GM18502 (cell line): ENCODE measurements at regions not wholly inside any gene's neighbourhood (a gene's known extent, or its start where the extent isn't known, plus 50 kb on each side); places are given as distances from the start of the nearest gene placed in this dataset.

Experiments
- ATAC-seq: cut with Tn5 transposase; IDR thresholded peaks from one replicate; pipeline ENCODE4 v1.9.1; 2021; ENCODE audit warnings: mild to moderate bottlenecking; ENCODE audit not compliant: unreplicated experiment, poor library complexity

GRCh38 chr5:87966213-87966612 lies 302.4 kb downstream of the TMEM161B start:
- no peak for ATAC-seq

GRCh38 chr5:87954121-87954520 lies 314.5 kb downstream of the TMEM161B start:
- no peak for ATAC-seq

DNA sequence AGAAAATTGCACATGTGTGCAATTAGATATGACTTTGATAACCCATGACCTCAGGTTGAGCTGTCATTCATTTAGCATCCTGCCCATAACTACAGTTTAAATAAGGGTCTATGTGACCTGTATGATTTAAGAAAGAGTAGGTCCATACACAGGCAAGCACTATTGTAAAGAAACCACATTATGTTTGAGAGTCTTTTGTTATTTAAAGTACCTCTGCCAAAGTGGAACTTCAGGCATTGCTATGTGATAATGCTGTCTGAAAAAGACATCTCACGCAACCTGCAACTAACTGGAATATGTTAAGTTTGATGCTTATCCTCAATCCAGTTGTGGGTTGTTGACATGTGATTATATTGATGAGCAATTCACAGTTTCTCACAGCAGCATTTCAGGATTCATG lies 317.0 kb downstream of the TMEM161B start:
- no peak for ATAC-seq

DNA sequence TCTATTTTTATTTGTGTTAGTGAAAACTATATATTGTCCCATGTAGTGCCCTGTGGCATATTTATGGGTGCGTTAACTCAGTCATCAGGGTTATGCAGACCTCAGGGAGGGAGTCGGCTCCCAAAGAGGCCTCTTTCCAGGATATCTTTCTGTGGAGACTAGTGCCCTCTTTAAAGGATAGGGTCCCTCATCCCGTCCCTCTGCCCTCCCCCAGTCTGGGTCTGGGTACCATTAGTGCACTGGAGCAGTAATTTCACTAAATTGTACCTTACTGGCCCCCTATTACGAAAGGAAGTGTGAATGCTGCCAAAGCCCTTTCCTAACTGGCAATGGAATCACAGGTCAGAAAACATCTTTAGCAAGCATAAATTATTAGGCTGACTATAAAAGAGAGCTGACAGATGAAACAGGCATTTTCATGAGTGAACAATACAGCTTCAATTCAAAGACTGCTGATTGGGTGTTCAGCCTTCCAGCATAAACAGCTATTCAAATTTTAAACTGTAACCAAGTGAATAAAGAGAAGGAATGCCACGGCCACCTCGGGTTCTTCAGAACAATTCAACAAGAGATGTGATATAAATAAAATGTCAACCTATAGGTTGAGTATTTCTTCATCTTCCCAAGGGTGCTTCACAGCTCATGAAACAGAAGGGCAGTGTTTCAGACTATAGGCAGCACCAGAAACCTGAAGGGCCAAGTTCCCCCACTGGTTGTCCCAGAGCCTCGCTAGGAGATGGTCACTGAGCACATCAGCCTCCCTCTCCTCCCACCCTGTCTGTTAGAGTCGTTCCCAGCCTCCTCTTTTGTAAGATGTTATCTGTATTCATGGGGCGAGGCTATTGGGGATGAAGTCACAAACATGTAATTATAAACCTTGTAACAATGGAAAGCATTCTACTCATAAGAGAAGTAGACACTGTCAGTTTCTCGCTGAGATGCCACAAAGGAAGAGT lies 318.7 kb downstream of the TMEM161B start:
- no peak for ATAC-seq

GRCh38 chr5:87948486-87948885 lies 320.2 kb downstream of the TMEM161B start:
- ATAC-seq = no peak

DNA sequence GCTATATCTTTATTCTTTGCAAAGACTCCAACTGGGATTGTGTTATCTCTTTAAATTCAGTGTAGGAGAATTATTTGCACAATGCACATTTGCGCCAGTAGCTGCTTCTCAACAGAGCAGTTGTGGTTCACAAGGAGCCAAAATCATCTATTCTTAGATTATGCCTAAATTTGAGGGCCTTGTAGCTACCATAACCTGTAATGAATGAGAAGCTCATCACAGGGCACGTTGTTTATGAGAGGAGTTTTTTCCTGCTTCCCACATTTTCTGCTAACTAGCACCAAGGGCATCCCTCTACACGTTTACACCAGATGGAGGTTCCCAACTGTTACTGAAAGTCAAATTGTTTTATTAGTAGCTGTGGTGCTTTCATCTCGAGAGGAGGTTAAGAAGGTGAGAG lies 322.4 kb downstream of the TMEM161B start:
- ATAC-seq = no peak

DNA sequence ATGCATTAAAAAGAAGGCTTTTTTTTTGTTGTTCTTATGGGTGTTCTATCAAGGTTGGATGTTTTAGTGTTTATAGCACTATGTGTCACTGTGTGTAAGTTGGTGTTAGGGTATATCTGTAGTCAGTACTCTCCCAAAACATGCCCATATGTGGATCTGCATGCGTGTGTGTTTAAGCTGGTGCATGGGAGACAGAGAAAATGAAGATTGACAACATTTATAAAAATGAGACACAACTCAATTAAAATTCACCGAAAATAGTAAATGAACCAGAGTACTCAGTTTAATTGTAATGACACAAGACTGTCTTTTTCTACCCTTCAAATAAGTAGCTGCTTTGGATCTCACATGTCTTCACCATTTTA lies 323.4 kb downstream of the TMEM161B start:
- ATAC-seq = no peak

DNA sequence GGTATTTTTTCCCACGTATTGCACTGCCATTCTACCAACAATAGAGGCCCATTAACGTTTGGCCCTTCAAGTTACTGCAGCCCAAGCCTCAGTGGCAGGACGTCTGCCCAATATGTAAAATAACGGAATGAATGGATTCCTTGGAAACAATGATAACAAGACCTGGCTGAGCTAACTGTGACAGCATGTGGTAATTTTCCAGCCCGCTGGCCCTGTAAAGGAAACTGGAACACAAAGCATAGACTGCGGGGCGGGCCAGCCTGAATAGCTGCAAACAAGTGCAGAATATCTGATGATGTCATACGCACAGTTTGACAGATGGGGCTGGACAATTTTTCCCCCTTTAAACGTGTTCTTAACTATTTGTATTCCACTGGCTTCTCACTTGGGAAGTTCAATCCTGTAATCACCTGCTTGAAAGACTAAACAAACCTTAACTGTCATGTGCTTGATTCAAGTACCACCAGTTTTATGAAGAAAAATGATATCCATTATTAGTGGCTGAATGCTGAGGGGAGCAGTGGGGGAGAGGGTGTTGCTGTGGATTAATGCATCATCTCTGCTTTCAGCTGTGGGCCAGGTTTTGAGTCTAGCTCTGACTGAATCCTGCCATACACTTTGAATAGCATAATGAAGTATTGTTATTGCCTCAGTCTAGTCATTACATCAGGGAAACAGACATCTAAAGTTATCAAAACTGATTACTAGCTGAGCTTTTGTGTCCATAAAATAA lies 323.9 kb downstream of the TMEM161B start:
- no peak for ATAC-seq

DNA sequence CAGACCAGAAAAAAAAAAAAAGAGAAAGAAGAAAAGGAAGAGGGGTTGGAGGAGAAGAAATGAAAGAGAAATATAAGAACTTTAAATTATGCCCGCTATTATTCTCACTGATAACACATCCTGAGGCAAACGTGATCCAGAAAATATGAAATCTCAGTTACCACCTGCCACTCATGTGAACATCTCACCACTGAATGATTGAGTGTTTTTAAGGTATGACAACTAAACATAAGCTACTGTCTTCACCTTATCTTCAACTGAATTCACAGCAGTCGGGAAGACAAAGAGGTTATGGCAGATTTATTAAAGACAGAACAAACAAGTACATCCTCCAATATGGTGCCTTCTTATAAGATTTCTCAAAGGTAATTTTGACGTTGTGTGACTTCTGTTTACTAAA lies 327.9 kb downstream of the TMEM161B start:
- ATAC-seq = no peak

DNA sequence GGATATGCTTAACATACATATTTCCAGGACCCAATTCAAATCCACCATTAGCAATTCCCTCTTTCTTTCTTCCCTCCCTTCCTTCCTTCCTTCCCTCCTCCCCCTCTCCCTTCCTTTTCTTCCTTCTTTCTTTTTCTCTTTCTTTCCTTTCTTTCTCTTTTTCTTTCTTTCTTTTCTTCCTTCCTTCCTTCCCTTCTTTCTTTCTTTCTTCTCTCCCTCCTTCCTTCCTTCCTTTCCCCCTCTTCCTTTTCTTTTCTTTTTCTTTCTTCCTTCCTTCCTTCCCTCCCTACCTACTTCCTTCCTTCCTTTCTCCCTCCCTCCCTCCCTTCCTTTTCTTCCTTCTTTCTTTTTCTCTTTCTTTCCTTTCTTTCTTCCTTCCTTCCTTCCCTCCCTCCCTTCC lies 332.0 kb downstream of the TMEM161B start:
- no peak for ATAC-seq

DNA sequence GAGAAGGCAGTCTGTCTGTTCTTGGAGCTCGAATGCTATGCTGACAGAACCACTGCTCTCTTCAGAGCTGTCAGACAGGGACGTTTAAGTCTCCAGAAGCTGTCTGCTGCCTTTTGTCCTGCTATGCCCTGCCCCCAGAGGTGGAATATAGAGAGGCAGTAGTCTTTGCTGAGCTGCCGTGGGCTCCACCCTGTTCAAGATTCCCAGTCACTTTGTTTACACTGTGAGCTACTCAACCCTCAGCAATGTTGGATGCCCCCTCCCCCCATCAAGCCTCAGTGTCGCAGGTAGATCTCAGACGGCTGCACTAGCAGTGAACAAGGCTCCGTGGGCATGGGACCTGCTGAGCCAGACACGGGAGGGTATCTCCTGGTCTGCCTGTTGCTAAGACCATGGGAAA lies 344.2 kb downstream of the TMEM161B start:
- no peak for ATAC-seq

GRCh38 chr5:87916320-87916719 lies 352.3 kb downstream of the TMEM161B start:
- no peak for ATAC-seq

DNA sequence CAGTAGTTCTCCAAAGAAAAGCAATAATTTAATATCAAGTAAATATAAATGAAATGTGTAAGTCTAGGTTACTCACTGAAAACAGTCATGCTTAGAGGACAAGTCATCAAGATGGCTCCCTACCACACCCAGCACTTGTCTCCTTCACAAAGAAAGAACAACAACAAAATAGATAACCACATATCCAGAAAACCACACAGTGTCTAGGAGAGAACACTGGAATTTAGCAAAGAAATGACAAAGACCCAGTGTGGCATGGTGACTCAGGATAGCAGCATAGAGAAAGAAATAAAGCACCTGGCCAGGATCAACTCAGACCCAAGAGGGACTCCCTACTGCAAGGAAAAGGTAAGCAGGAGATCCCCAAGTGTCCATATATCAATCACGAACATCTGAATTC lies 356.2 kb downstream of the TMEM161B start:
- no peak for ATAC-seq

DNA sequence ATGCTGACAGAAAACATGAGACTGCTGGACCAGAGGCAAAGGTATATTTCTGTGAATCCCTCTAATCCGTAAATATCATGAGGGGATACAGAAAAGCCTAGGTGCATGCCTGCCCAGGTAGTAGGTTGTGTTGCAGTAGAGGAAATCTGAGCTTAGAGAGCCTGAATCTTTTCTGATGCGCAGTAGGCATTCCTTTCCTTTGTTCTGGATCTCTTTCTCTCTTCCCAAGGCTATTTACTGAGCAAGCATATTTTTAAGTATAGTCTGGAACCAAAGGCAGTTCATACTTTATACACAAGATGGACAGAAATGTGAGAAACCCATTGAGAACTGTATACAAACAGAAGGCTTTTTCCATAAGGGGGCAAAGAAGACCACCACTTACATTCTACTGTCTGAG lies 359.3 kb downstream of the TMEM161B start:
- no peak for ATAC-seq

GRCh38 chr5:87906962-87907361 lies 361.7 kb downstream of the TMEM161B start:
- ATAC-seq = no peak

DNA sequence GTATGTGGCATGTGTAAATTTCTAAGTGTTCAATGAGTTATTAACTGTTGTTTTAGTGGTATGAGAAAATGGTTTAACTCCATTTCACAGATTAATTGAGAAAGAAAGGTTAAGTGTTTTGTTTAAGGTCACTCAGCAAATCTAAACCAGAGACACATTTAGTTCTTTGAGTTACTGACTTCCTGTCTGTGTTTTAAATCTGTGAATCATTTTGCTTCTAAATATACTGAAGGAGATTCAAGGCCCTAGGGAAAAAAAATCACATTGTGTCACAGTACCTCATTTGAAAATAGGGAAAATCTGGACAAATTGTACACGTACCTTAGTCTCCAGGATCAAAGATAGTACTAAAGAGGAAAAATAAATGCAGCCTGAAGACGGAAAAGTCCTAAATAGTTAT lies 368.2 kb downstream of the TMEM161B start:
- no peak for ATAC-seq

DNA sequence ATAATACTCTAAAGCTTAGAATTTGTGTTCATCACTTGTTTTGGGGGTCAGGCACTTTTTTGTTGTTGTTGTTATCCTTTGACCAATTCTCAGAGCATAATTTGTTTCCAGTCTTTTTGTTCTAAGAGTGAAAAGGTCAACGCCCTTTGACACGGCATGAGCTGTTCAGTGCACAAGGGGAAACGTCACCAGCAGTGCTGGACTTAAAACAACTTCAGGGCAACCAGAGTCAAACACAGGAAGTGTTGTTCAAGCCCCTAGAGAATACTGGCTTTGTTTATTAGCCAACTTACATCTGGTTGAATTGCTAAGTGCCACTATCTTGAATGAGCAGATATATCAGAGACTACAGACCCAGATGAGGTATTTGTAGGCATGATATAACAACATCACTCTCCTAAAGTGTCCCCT lies 368.9 kb downstream of the TMEM161B start:
- no peak for ATAC-seq

DNA sequence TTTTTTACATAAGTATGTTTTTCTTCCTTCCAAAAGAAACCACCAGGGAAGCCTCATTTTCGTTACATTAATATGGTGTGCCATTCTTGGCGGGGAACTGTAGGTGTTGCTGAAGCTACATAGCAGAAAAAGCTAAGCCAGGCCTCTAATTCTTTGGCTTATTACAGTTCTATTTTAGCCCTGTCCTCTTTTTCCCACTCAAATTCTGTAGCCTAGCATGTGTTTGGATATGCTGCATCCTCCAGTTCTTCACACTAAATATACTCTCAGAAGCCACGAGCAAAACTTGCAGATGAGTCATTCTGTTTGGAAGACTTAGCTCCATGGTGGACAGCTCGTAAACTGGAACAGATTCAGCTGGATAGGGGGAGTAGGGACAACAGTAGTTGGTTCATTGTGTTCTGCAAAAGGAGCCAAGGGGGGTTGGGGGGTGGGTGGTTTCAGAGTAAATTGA lies 369.4 kb downstream of the TMEM161B start:
- ATAC-seq = no peak

DNA sequence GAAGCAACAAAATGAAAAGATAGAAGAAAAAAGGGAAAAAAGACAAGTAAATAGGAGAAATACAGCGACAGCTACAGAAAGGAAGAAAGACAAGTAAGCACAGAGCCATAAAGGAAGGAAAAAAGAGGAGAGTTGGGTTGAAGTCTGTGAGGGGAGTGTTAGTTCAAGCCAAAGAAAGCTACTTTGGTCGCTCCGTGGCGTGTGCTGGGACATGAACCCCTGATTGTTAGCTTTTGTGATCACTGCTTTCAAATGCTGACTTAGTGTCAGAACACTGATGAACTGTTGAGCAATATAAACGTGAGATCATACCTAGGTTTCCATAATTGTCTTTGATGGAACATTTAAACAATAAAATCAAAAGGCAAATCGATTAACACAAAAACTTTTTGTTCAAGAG lies 370.1 kb downstream of the TMEM161B start:
- no peak for ATAC-seq

DNA sequence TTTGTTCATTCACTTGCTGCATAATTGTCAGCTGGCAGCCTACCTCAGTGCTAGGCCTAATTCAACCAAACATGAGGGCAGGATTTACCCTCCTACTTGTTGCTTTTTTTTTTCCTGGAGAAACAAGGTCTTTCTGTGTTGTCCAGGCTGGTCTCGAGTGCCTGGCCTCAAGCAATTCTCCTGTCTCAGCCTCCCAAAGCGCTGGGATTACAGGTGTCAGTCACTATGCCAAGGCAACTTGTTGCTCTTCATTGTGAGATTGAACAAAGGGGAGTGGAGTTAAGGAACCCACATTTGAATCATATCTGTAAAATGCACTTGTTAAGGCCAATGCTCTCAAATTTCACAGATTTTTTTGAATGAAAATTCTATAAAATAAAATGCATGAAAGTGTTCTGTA lies 380.5 kb downstream of the TMEM161B start:
- no peak for ATAC-seq

DNA sequence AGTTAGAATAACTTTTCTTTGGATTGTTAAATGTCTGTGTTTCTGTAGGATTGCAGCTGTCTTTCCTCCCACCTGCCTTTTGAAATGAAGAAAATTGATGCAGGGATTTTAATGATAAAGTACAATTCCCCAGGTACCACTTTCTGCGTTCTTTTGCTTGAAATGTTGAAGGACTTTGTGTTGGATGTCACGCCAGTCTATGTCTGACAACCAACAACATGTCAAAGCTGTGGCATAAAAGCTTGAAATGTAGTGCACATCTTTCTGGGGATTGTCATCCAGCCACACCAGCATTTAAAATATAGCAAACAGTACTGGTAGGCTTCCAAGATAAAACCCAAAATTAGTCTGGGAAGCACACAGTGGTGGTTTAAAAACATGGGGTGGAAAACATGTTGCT lies 381.4 kb downstream of the TMEM161B start:
- ATAC-seq = no peak

GRCh38 chr5:87886164-87886563 lies 382.5 kb downstream of the TMEM161B start:
- no peak for ATAC-seq
